WTC11 (cell line): ENCODE measurements at regions not wholly inside any gene's neighbourhood (a gene's known extent, or its start where the extent isn't known, plus 50 kb on each side); places are given as distances from the start of the nearest gene placed in this dataset.

Source experiments
- ATAC-seq: fragments of 200-7000 bp; cut with Tn5 transposase; 2 replicates; pipeline ENCODE4 v1.10.0; 2021; ENCODE audit warnings: mild to moderate bottlenecking, moderate library complexity
- CTCF ChIA-PET: fragments of 300-600 bp; sonication (Branson Sonifier 250); formaldehyde crosslinking; loops from one replicate; lab custom pipeline; 2021; ENCODE audit warnings: antibody characterized with exemption; lab: Charles Lee
- POLR2A ChIA-PET: fragments of 350-600 bp; sonication (Branson Sonifier 250); formaldehyde crosslinking; loops from one replicate; lab custom pipeline; 2021; ENCODE audit warnings: antibody characterized with exemption; lab: Charles Lee
- DNase-seq: peaks from one replicate; pipeline ENCODE4 v3.0.0; 2021; ENCODE audit warnings: low spot score
- H3K27ac Mint-ChIP-seq: 2 replicates; pipeline ENCODE4 v1.8.0; 2021; ENCODE audit warnings: mixed read lengths
- H3K27me3 Mint-ChIP-seq: 2 replicates; pipeline ENCODE4 v1.8.0; 2021; ENCODE audit warnings: low read depth, mild to moderate bottlenecking, moderate library complexity, mixed read lengths
- H3K36me3 Mint-ChIP-seq: 2 replicates; pipeline ENCODE4 v1.8.0; 2021; ENCODE audit warnings: mixed read lengths
- H3K4me1 Mint-ChIP-seq: 2 replicates; pipeline ENCODE4 v1.8.0; 2022; ENCODE audit warnings: mixed read lengths
- H3K4me3 Mint-ChIP-seq: 2 replicates; pipeline ENCODE4 v1.8.0; 2021; ENCODE audit warnings: mild to moderate bottlenecking, moderate library complexity, mixed read lengths
- H3K9me3 Mint-ChIP-seq: 2 replicates; pipeline ENCODE4 v1.8.0; 2021; ENCODE audit warnings: mixed read lengths
- E2F1 ChIP-seq: sonication (generic); formaldehyde crosslinking; IDR thresholded peaks from 2 replicates; pipeline ENCODE4 v1.8.0; 2022; ENCODE audit warnings: mild to moderate bottlenecking, missing genetic modification reagents
- ETV6 ChIP-seq: sonication (generic); formaldehyde crosslinking; IDR thresholded peaks from 2 replicates; pipeline ENCODE4 v1.8.1; 2022; ENCODE audit warnings: mild to moderate bottlenecking, missing genetic modification reagents
- NR1H2 ChIP-seq: sonication (generic); formaldehyde crosslinking; IDR thresholded peaks from 2 replicates; pipeline ENCODE4 v1.9.0; 2021; ENCODE audit warnings: mild to moderate bottlenecking, moderate library complexity, missing genetic modification reagents
- NR3C1 ChIP-seq: sonication (generic); formaldehyde crosslinking; conservative IDR thresholded peaks from 2 replicates; pipeline ENCODE4 v1.8.1; 2023; ENCODE audit warnings: low read depth, mild to moderate bottlenecking, missing genetic modification reagents
- OVOL2 ChIP-seq: fragments of 250-450 bp; sonication (Bioruptor Pico); IDR thresholded peaks from 2 replicates; pipeline ENCODE4 v1.9.0; 2021; ENCODE audit warnings: mild to moderate bottlenecking, borderline replicate concordance
- STAT6 ChIP-seq: sonication (generic); formaldehyde crosslinking; conservative IDR thresholded peaks from 2 replicates; pipeline ENCODE4 v1.8.1; 2023; ENCODE audit warnings: mild to moderate bottlenecking, low read depth, missing genetic modification reagents, moderate library complexity
- TEAD1 ChIP-seq: sonication (generic); formaldehyde crosslinking; IDR thresholded peaks from 2 replicates; pipeline ENCODE4 v1.8.0; 2022; ENCODE audit warnings: mild to moderate bottlenecking, missing genetic modification reagents
- ZBTB43 ChIP-seq: sonication (generic); formaldehyde crosslinking; IDR thresholded peaks from 2 replicates; pipeline ENCODE4 v1.8.1; 2023; ENCODE audit warnings: mild to moderate bottlenecking, missing genetic modification reagents
- ZNF138 ChIP-seq: sonication (generic); formaldehyde crosslinking; conservative IDR thresholded peaks from 2 replicates; pipeline ENCODE4 v1.8.1; 2022; ENCODE audit warnings: mild to moderate bottlenecking, moderate library complexity, missing genetic modification reagents
- ZNF263 ChIP-seq: sonication (generic); formaldehyde crosslinking; IDR thresholded peaks from 2 replicates; pipeline ENCODE4 v1.8.1; 2022; ENCODE audit warnings: low read depth, mild to moderate bottlenecking, moderate library complexity, missing genetic modification reagents

- peaks cover 4% of the 10 kb centered on the region; the same call in 1 of the 2 replicates for H3K4me1 Mint-ChIP-seq
- no peaks in the 10 kb centered on the region for H3K27me3 Mint-ChIP-seq
- no peak for TF ChIP-seq ETV6 (CRISPR knock-in tag)
- no peak for TF ChIP-seq OVOL2 (CRISPR knock-in tag)
- no peak for TF ChIP-seq ZNF263 (CRISPR knock-in tag)
- TF ChIP-seq TEAD1 (CRISPR knock-in tag) = no peak
- TF ChIP-seq NR1H2 (CRISPR knock-in tag) = no peak
- TF ChIP-seq, all 79 proteins: peak for 0
- ChIA-PET POLR2A (interaction anchor here (0.7 kb wide), 1 partner anchor 17 kb away, joined by 3 read pairs; no protein-coding TSS in a partner anchor), CTCF (no interaction called here)
- Mint-ChIP-seq H3K27ac (no peak overlapping the region), H3K36me3 (no peaks in the 10 kb centered on the region), H3K4me3 (no peak overlapping the region), H3K9me3 (no peaks in the 10 kb centered on the region)
- ATAC-seq = no peak
- DNase-seq = no peak
These were observed 336.7 kb downstream of the GJA1 start for GRCh38 chr6:121771937-121772720.

- CTCF ChIA-PET = no interaction called here
- H3K27me3 Mint-ChIP-seq = no peaks in the 10 kb centered on the region
- DNase-seq = no peak
These were observed 340.6 kb downstream of the GJA1 start for GRCh38 chr6:121776054-121776453.

More at GRCh38 chr6:121776054-121776453, 340.6 kb downstream of the GJA1 start:
- ATAC-seq = no peak
- H3K4me1 Mint-ChIP-seq = peaks cover 4% of the 10 kb centered on the region; the same call in 1 of the 2 replicates
- TF ChIP-seq NR3C1 (no peak), STAT6 (CRISPR knock-in tag) (no peak), ZBTB43 (CRISPR knock-in tag) (no peak), ZNF138 (CRISPR knock-in tag) (no peak), E2F1 (CRISPR knock-in tag) (no peak)
- TF ChIP-seq, all 79 proteins: peak for 0
- Mint-ChIP-seq H3K36me3 (no peaks in the 10 kb centered on the region), H3K27ac (no peak overlapping the region), H3K9me3 (peaks cover 13% of the 10 kb centered on the region), H3K4me3 (no peak overlapping the region)
- POLR2A ChIA-PET = no interaction called here
